PC-9 (cell line): ENCODE measurements at regions not wholly inside any gene's neighbourhood (a gene's known extent, or its start where the extent isn't known, plus 50 kb on each side); places are given as distances from the start of the nearest gene placed in this dataset.

Source experiments
- EZH2 ChIP-seq: fragments of 200-600 bp; sonication (generic); IDR thresholded peaks from 2 replicates; pipeline ENCODE4 v1.8.0; 2017; ENCODE audit warnings: antibody characterized with exemption, low read depth
- TF ChIP-seq, protein P1 (sequence below): fragments of 200-600 bp; sonication (generic); conservative IDR thresholded peaks from 2 replicates; pipeline ENCODE4 v1.6.1; 2017; ENCODE audit warnings: mixed run types, antibody characterized with exemption, mild to moderate bottlenecking, moderate library complexity

DNA sequence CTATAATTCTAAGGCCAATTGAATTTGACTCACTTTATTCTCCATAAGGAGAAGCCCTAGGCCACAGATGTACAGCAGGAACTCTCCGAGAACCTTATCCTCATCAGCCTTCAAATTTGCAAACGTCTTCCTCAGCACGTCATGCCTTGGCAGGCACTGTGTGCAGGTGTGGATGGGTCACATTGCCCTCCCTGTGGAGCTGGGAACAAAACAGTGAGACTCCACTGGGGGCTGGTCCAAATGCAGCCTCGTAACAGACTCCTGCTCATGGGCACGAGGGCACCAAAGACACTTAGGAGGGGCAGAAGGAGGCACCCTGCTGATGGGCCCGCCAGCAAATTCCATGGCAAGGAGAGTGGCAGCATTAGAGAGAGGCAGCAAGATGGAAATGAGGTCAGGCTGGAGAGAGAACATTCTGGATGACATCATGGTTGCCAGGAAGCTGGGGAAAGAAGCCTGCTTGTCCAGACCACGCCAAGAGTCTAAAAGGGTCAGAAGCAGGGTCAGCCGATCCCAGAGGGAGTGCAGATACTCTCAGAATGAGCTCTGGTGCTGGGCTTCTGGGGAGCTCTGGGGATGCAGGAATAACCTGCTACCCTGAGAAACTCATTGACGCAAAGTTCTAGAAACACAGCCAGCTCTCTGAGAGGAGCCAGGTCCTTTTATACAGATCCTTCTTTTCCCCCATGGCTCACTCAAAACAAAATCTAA is 242.2 kb downstream of the B3GLCT start:
- TF ChIP-seq, protein P1, sequence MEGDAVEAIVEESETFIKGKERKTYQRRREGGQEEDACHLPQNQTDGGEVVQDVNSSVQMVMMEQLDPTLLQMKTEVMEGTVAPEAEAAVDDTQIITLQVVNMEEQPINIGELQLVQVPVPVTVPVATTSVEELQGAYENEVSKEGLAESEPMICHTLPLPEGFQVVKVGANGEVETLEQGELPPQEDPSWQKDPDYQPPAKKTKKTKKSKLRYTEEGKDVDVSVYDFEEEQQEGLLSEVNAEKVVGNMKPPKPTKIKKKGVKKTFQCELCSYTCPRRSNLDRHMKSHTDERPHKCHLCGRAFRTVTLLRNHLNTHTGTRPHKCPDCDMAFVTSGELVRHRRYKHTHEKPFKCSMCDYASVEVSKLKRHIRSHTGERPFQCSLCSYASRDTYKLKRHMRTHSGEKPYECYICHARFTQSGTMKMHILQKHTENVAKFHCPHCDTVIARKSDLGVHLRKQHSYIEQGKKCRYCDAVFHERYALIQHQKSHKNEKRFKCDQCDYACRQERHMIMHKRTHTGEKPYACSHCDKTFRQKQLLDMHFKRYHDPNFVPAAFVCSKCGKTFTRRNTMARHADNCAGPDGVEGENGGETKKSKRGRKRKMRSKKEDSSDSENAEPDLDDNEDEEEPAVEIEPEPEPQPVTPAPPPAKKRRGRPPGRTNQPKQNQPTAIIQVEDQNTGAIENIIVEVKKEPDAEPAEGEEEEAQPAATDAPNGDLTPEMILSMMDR, result no peak
- no peak for TF ChIP-seq EZH2
